OCI-LY7 (cell line): ENCODE measurements at regions not wholly inside any gene's neighbourhood (a gene's known extent, or its start where the extent isn't known, plus 50 kb on each side); places are given as distances from the start of the nearest gene placed in this dataset.

Source experiments
- BruUV-seq: library from RNA; stranded (reverse); fragments of 400-500 nt; replicated peaks from 2 replicates; lab custom pipeline; 2021; lab: Mats Ljungman, UMichigan
- CTCF ChIA-PET: fragments of 300-600 bp; sonication (Branson Sonifier 250); formaldehyde crosslinking; loops from one replicate; lab custom pipeline; 2022; ENCODE audit warnings: antibody characterized with exemption; ENCODE audit not compliant: unreplicated experiment; lab: Charles Lee
- POLR2A ChIA-PET: fragments of 300-600 bp; sonication (Branson Sonifier 250); formaldehyde crosslinking; loops from one replicate; lab custom pipeline; 2022; ENCODE audit warnings: antibody characterized with exemption; lab: Charles Lee
- DNase-seq: peaks from one replicate; pipeline ENCODE4 v3.0.0-alpha.2; 2015; ENCODE audit warnings: low spot score
- H2AFZ ChIP-seq: fragments of 200-600 bp; sonication (generic), shearing (Covaris generic); 2 replicates; pipeline ENCODE4 v1.6.1; 2014; ENCODE audit warnings: mild to moderate bottlenecking, antibody characterized with exemption, low read length, moderate library complexity
- H3K27ac ChIP-seq: fragments of 200-600 bp; sonication (generic); 2 replicates; pipeline ENCODE4 v1.5.1; 2014; ENCODE audit warnings: mixed run types, low read depth, mild to moderate bottlenecking, moderate library complexity, low read length, inconsistent platforms; ENCODE audit not compliant: poor library complexity, severe bottlenecking
- H3K36me3 ChIP-seq: fragments of 200-600 bp; sonication (generic); 2 replicates; pipeline ENCODE4 v1.6.1; 2014; ENCODE audit warnings: mild to moderate bottlenecking, antibody characterized with exemption, low read length, moderate library complexity, mixed read lengths; ENCODE audit not compliant: insufficient read depth
- H3K4me1 ChIP-seq: fragments of 200-600 bp; sonication (generic); 2 replicates; pipeline ENCODE4 v1.5.1; 2014; ENCODE audit warnings: mild to moderate bottlenecking, low read length; ENCODE audit not compliant: insufficient read depth, poor library complexity, severe bottlenecking
- H3K4me2 ChIP-seq: fragments of 200-600 bp; sonication (generic); 2 replicates; pipeline ENCODE4 v1.6.1; 2014; ENCODE audit warnings: mild to moderate bottlenecking, low read length
- H3K4me3 ChIP-seq: fragments of 200-600 bp; sonication (generic); 2 replicates; pipeline ENCODE4 v1.5.1; 2014; ENCODE audit warnings: mild to moderate bottlenecking, low read depth, low read length; ENCODE audit not compliant: poor library complexity, severe bottlenecking
- H3K79me2 ChIP-seq: fragments of 200-600 bp; sonication (generic); 2 replicates; pipeline ENCODE4 v1.6.1; 2016; ENCODE audit warnings: low read depth, mild to moderate bottlenecking, low read length, moderate library complexity, mixed read lengths; ENCODE audit not compliant: insufficient read depth
- H3K9me2 ChIP-seq: fragments of 200-600 bp; sonication (generic); 2 replicates; pipeline ENCODE4 v1.6.1; 2016; ENCODE audit warnings: mild to moderate bottlenecking, low read length, mixed read lengths; ENCODE audit not compliant: insufficient read depth
- H3K9me3 ChIP-seq: fragments of 200-600 bp; sonication (generic); 2 replicates; pipeline ENCODE4 v1.6.1; 2014; ENCODE audit warnings: mild to moderate bottlenecking, mixed run types, low read length, mixed read lengths
- H4K20me1 ChIP-seq: fragments of 200-600 bp; sonication (generic); 2 replicates; pipeline ENCODE4 v1.6.1; 2014; ENCODE audit warnings: mild to moderate bottlenecking, antibody characterized with exemption, low read length, moderate library complexity, mixed read lengths; ENCODE audit not compliant: insufficient read depth
- EZH2phosphoT487 ChIP-seq: fragments of 200-600 bp; sonication (generic); IDR thresholded peaks from 2 replicates; pipeline ENCODE4 v1.6.1; 2018; ENCODE audit warnings: low read depth, borderline replicate concordance, mild to moderate bottlenecking, mixed run types, antibody characterized with exemption, low read length, moderate library complexity, mixed read lengths
- intact Hi-C: fragments of 100-400 bp; cut with micrococcal nuclease; formaldehyde crosslinking; loops from one replicate; pipeline ENCODE4 v1.10.0; 2022; ENCODE audit not compliant: unreplicated experiment
- TF ChIP-seq, protein P1 (sequence below): fragments of 200-600 bp; sonication (generic); conservative IDR thresholded peaks from 2 replicates; pipeline ENCODE4 v1.5.1; 2014; ENCODE audit warnings: mild to moderate bottlenecking, antibody characterized with exemption, low read length, moderate library complexity, mixed read lengths

DNA sequence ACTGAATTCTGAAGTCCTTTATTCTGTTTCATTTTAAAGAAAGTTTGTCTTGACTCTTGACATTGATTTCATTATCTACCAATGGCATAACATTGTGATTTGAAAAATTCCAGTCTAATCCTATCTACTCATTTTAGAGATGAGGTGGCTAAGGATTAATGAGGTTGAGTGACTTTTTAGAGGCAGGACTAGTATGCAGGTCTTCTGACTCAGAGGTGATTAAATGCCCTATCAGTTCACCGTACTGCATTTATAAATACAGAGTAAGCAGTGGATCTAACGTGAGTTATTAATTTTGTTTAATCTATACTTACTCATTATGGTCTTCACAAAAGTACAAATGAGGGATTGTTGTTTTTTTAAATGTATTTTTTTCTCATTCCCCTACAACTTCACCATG is 277.6 kb downstream of the PTBP2 start:
- H2AFZ ChIP-seq: no peak overlapping the region
- H3K4me1 ChIP-seq: no peaks in the 10 kb centered on the region
- POLR2A ChIA-PET: no interaction called here
- no peaks in the 10 kb centered on the region for H3K79me2 ChIP-seq
- no TSS peak for BruUV-seq
- no peak overlapping the region for H3K4me2 ChIP-seq
- H4K20me1 ChIP-seq: no peaks in the 10 kb centered on the region
- CTCF ChIA-PET: no interaction called here
- intact Hi-C loops: no loop called here
- no peak for DNase-seq
- TF ChIP-seq EZH2phosphoT487: no peak
- TF ChIP-seq, protein P1, sequence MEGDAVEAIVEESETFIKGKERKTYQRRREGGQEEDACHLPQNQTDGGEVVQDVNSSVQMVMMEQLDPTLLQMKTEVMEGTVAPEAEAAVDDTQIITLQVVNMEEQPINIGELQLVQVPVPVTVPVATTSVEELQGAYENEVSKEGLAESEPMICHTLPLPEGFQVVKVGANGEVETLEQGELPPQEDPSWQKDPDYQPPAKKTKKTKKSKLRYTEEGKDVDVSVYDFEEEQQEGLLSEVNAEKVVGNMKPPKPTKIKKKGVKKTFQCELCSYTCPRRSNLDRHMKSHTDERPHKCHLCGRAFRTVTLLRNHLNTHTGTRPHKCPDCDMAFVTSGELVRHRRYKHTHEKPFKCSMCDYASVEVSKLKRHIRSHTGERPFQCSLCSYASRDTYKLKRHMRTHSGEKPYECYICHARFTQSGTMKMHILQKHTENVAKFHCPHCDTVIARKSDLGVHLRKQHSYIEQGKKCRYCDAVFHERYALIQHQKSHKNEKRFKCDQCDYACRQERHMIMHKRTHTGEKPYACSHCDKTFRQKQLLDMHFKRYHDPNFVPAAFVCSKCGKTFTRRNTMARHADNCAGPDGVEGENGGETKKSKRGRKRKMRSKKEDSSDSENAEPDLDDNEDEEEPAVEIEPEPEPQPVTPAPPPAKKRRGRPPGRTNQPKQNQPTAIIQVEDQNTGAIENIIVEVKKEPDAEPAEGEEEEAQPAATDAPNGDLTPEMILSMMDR: no peak
- no peak overlapping the region for H3K4me3 ChIP-seq
- no peaks in the 10 kb centered on the region for H3K36me3 ChIP-seq
- no peaks in the 10 kb centered on the region for H3K9me2 ChIP-seq
- H3K9me3 ChIP-seq: no peaks in the 10 kb centered on the region
- H3K27ac ChIP-seq: no peak overlapping the region

DNA sequence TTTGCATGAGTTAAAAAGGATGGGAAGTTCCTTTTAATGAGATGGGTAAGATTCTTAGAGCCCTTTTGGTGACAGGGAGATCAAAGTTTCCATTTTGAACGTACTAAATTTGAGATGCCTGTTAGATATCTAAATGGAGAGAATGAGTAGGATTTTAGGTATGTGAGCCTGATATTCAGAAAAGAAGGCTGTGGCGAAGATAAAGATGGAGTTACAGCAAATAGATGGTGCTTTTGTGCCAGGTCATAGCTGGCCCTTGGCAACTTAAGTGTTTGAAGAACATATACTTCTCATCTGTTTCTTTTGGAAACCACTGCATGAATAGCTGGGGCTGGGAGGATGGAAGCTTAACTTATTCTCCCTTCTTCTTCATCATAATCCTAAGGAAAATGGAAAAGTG is 282.5 kb downstream of the PTBP2 start:
- no TSS peak for BruUV-seq

DNA sequence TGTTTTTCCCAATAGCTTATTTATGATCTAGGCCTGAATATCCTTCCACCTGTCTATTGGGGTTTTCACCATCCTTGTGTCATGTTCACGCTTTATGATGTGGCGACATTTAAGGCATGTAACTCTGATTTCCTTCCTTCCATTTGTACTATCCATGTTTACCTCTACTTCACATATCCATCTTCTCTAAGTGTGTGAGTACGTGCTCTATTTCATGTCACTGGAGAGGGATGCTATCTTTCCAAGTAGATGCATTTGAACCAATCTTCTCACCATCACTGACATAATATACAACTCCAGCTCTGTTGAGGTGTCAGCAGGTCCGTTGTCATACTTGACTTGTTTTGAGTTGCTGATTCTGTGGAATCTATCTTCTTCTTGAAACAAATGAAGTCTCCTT is 283.2 kb downstream of the PTBP2 start:
- Histone ChIP-seq H3K4me1 (no peaks in the 10 kb centered on the region), H2AFZ (no peak overlapping the region), H4K20me1 (no peaks in the 10 kb centered on the region), H3K4me3 (no peak overlapping the region), H3K9me3 (no peaks in the 10 kb centered on the region), H3K36me3 (no peaks in the 10 kb centered on the region), H3K79me2 (no peaks in the 10 kb centered on the region), H3K4me2 (no peak overlapping the region), H3K27ac (no peak overlapping the region), H3K9me2 (no peaks in the 10 kb centered on the region)
- POLR2A ChIA-PET: interaction anchor here (1.1 kb wide), 1 partner anchor 10 kb away, joined by 5 read pairs; no protein-coding TSS in a partner anchor
- DNase-seq: no peak
- intact Hi-C loops: loop anchor here (5.0 kb wide), 1 partner anchor 888 kb away; no protein-coding TSS in a partner anchor
- BruUV-seq: no TSS peak
- CTCF ChIA-PET: no interaction called here
- TF ChIP-seq EZH2phosphoT487: no peak
- TF ChIP-seq, protein P1: no peak

More for the DNA sequence above, 282.5 kb downstream of the PTBP2 start:
- Histone ChIP-seq H3K9me2 (no peaks in the 10 kb centered on the region), H3K79me2 (no peaks in the 10 kb centered on the region), H2AFZ (no peak overlapping the region), H3K4me2 (no peak overlapping the region), H4K20me1 (no peaks in the 10 kb centered on the region), H3K36me3 (no peaks in the 10 kb centered on the region), H3K4me1 (no peaks in the 10 kb centered on the region), H3K9me3 (no peaks in the 10 kb centered on the region), H3K4me3 (no peak overlapping the region), H3K27ac (no peak overlapping the region)
- no peak for DNase-seq
- intact Hi-C loops: loop anchor here (5.0 kb wide), 1 partner anchor 888 kb away; no protein-coding TSS in a partner anchor
- ChIA-PET CTCF (no interaction called here), POLR2A (interaction anchor here (0.5 to 1.0 kb wide), 2 partner anchors 127 to 1008 kb away, joined by 3 read pairs; no protein-coding TSS in a partner anchor)
- no peak for TF ChIP-seq EZH2phosphoT487
- TF ChIP-seq, protein P1: no peak
